NCI-H146 (cell line): ENCODE measurements at regions not wholly inside any gene's neighbourhood (a gene's known extent, or its start where the extent isn't known, plus 50 kb on each side); places are given as distances from the start of the nearest gene placed in this dataset.

Experiments
- DNase-seq: peaks from one replicate; lab custom pipeline; 2025; lab: John Stamatoyannopoulos, UW

GRCh38 chr22:48143856-48144255 lies 1381.4 kb downstream of the TBC1D22A start:
- no peak for DNase-seq

- DNase-seq: no peak
Observed at GRCh38 chr22:48142388-48142787, 1379.9 kb downstream of the TBC1D22A start.

- DNase-seq: no peak
Observed at GRCh38 chr22:48141301-48141700, 1378.9 kb downstream of the TBC1D22A start.

- DNase-seq: no peak
Observed at GRCh38 chr22:48140261-48140813, 1377.9 kb downstream of the TBC1D22A start.

GRCh38 chr22:48139776-48140175 lies 1377.3 kb downstream of the TBC1D22A start:
- DNase-seq: no peak

GRCh38 chr22:48138855-48139254 lies 1376.4 kb downstream of the TBC1D22A start:
- DNase-seq: no peak

GRCh38 chr22:48138427-48138826 lies 1376.0 kb downstream of the TBC1D22A start:
- DNase-seq: no peak

GRCh38 chr22:48137640-48138039 lies 1375.2 kb downstream of the TBC1D22A start:
- DNase-seq: no peak

- DNase-seq: no peak
Observed at GRCh38 chr22:48135592-48135991, 1373.1 kb downstream of the TBC1D22A start.

GRCh38 chr22:48125416-48125815 lies 1363.0 kb downstream of the TBC1D22A start:
- no peak for DNase-seq

- no peak for DNase-seq
Observed at GRCh38 chr22:48121984-48122383, 1359.5 kb downstream of the TBC1D22A start.

- DNase-seq: no peak
Observed at GRCh38 chr22:48118654-48119053, 1356.2 kb downstream of the TBC1D22A start.

- DNase-seq: no peak
Observed at GRCh38 chr22:48116871-48117270, 1354.4 kb downstream of the TBC1D22A start.

GRCh38 chr22:48112687-48113521 lies 1350.5 kb downstream of the TBC1D22A start:
- no peak for DNase-seq

- no peak for DNase-seq
Observed at GRCh38 chr22:48106715-48107259, 1344.3 kb downstream of the TBC1D22A start.

GRCh38 chr22:48106215-48106614 lies 1343.8 kb downstream of the TBC1D22A start:
- DNase-seq: no peak

GRCh38 chr22:48105259-48105658 lies 1342.8 kb downstream of the TBC1D22A start:
- DNase-seq: no peak

- no peak for DNase-seq
Observed at GRCh38 chr22:48104766-48105165, 1342.3 kb downstream of the TBC1D22A start.

- DNase-seq: no peak
Observed at GRCh38 chr22:48104102-48104738, 1341.8 kb downstream of the TBC1D22A start.

- DNase-seq: no peak
Observed at GRCh38 chr22:48103126-48103875, 1340.9 kb downstream of the TBC1D22A start.

- no peak for DNase-seq
Observed at GRCh38 chr22:48102581-48102980, 1340.1 kb downstream of the TBC1D22A start.

- no peak for DNase-seq
Observed at GRCh38 chr22:48101704-48102103, 1339.3 kb downstream of the TBC1D22A start.
